Renal pelvis (tissue), 1 donor: ENCODE measurements at regions not wholly inside any gene's neighbourhood (a gene's known extent, or its start where the extent isn't known, plus 50 kb on each side); places are given as distances from the start of the nearest gene placed in this dataset.

Source experiments
- DNase-seq: peaks from one replicate; pipeline ENCODE4 v3.0.0-alpha.2; 2013

GRCh38 chr10:106183041-106183440, 981.5 kb downstream of the SORCS1 start:
- peak; percentile 23 for DNase-seq

GRCh38 chr10:106182542-106182941, 982.0 kb downstream of the SORCS1 start:
- no peak for DNase-seq

GRCh38 chr10:106181501-106181900, 983.0 kb downstream of the SORCS1 start:
- DNase-seq: peak; percentile 28

- DNase-seq: no peak
These were observed 985.1 kb downstream of the SORCS1 start for GRCh38 chr10:106179430-106179829.

- DNase-seq: no peak
These were observed 988.6 kb downstream of the SORCS1 start for GRCh38 chr10:106175760-106176377.

GRCh38 chr10:106173838-106174237, 990.7 kb downstream of the SORCS1 start:
- no peak for DNase-seq

GRCh38 chr10:106169241-106169640, 995.3 kb downstream of the SORCS1 start:
- DNase-seq: no peak

- no peak for DNase-seq
These were observed 996.6 kb downstream of the SORCS1 start for GRCh38 chr10:106167946-106168345.

- no peak for DNase-seq
These were observed 1006.3 kb downstream of the SORCS1 start for GRCh38 chr10:106158241-106158640.

GRCh38 chr10:106147021-106147420, 1017.5 kb downstream of the SORCS1 start:
- peak; percentile 10 for DNase-seq

- DNase-seq: no peak
These were observed 1024.6 kb downstream of the SORCS1 start for GRCh38 chr10:106139915-106140314.

- DNase-seq: no peak
These were observed 1028.3 kb downstream of the SORCS1 start for GRCh38 chr10:106136175-106136574.

- DNase-seq: no peak
These were observed 1030.0 kb downstream of the SORCS1 start for GRCh38 chr10:106134326-106135000.

GRCh38 chr10:106133451-106133850, 1031.1 kb downstream of the SORCS1 start:
- DNase-seq: no peak

GRCh38 chr10:106132956-106133355, 1031.5 kb downstream of the SORCS1 start:
- no peak for DNase-seq

- no peak for DNase-seq
These were observed 1049.8 kb downstream of the SORCS1 start for GRCh38 chr10:106114656-106115186.

GRCh38 chr10:106111246-106111645, 1053.3 kb downstream of the SORCS1 start:
- DNase-seq: no peak

- no peak for DNase-seq
These were observed 1056.8 kb downstream of the SORCS1 start for GRCh38 chr10:106107706-106108105.

GRCh38 chr10:106106114-106106513, 1058.4 kb downstream of the SORCS1 start:
- DNase-seq: no peak

- no peak for DNase-seq
These were observed 1074.7 kb downstream of the SORCS1 start for GRCh38 chr10:106089855-106090254.

- no peak for DNase-seq
These were observed 1078.1 kb downstream of the SORCS1 start for GRCh38 chr10:106086391-106086790.

- no peak for DNase-seq
These were observed 1080.9 kb downstream of the SORCS1 start for GRCh38 chr10:106083572-106083971.

GRCh38 chr10:106082865-106083264, 1081.6 kb downstream of the SORCS1 start:
- DNase-seq: no peak
